ENCODE measurements at regions not wholly inside any gene's neighbourhood (a gene's known extent, or its start where the extent isn't known, plus 50 kb on each side); places are given as distances from the start of the nearest gene placed in this dataset.
"Not testable (repeated sequence)": the region's sequence is repeated elsewhere in the genome, so short reads cannot be mapped to it uniquely, and the experiment has no call there.

GRCh38 chrX:81857192-81857591 is 655.3 kb downstream of the SH3BGRL start:
- DNase-seq (ENCODE audit: low spot score in 2 of 2) (no peak), ATAC-seq (replicated peaks; ENCODE audit: extremely low read depth, poor library complexity, severe bottlenecking) (no peak)
- Mint-ChIP-seq H3K27ac (ENCODE audit: low read depth) (no peak overlapping the region), H3K36me3 (ENCODE audit: insufficient read depth) (no peaks in the 10 kb centered on the region), H3K4me1 (no peaks in the 10 kb centered on the region), H3K27me3 (no peaks in the 10 kb centered on the region), H3K9me3 (no peaks in the 10 kb centered on the region), H3K4me3 (no peak overlapping the region)

- peaks cover 5% of the 10 kb centered on the region for H3K9me3 Mint-ChIP-seq
- H3K4me1 Mint-ChIP-seq: no peaks in the 10 kb centered on the region
- no peak for ATAC-seq (replicated peaks; ENCODE audit: extremely low read depth, poor library complexity, severe bottlenecking)
- no peak overlapping the region for H3K4me3 Mint-ChIP-seq
- H3K36me3 Mint-ChIP-seq (ENCODE audit: insufficient read depth): no peaks in the 10 kb centered on the region
- DNase-seq (ENCODE audit: low spot score in 2 of 2): no peak
- H3K27me3 Mint-ChIP-seq: no peaks in the 10 kb centered on the region
- no peak overlapping the region for H3K27ac Mint-ChIP-seq (ENCODE audit: low read depth)
Measured at GRCh38 chrX:81866873-81867272, 665.0 kb downstream of the SH3BGRL start.

GRCh38 chrX:81868979-81869378 is 667.1 kb downstream of the SH3BGRL start:
- Mint-ChIP-seq H3K9me3 (peaks cover 5% of the 10 kb centered on the region), H3K27ac (ENCODE audit: low read depth) (no peak overlapping the region), H3K27me3 (no peaks in the 10 kb centered on the region), H3K4me1 (no peaks in the 10 kb centered on the region), H3K4me3 (no peak overlapping the region), H3K36me3 (ENCODE audit: insufficient read depth) (no peaks in the 10 kb centered on the region)
- DNase-seq (ENCODE audit: low spot score in 2 of 2) (no peak), ATAC-seq (replicated peaks; ENCODE audit: extremely low read depth, poor library complexity, severe bottlenecking) (no peak)

- Mint-ChIP-seq H3K27ac (ENCODE audit: low read depth) (no peak overlapping the region), H3K4me3 (no peak overlapping the region), H3K27me3 (no peaks in the 10 kb centered on the region), H3K9me3 (no peaks in the 10 kb centered on the region), H3K4me1 (no peaks in the 10 kb centered on the region), H3K36me3 (ENCODE audit: insufficient read depth) (no peaks in the 10 kb centered on the region)
- DNase-seq (ENCODE audit: low spot score in 2 of 2) (no peak), ATAC-seq (replicated peaks; ENCODE audit: extremely low read depth, poor library complexity, severe bottlenecking) (no peak)
Measured at GRCh38 chrX:81874807-81875206, 672.9 kb downstream of the SH3BGRL start.

GRCh38 chrX:81875800-81876199 is 673.9 kb downstream of the SH3BGRL start:
- DNase-seq (ENCODE audit: low spot score in 2 of 2) (no peak), ATAC-seq (replicated peaks; ENCODE audit: extremely low read depth, poor library complexity, severe bottlenecking) (no peak)
- Mint-ChIP-seq H3K36me3 (ENCODE audit: insufficient read depth) (no peaks in the 10 kb centered on the region), H3K4me3 (no peak overlapping the region), H3K27ac (ENCODE audit: low read depth) (no peak overlapping the region), H3K27me3 (no peaks in the 10 kb centered on the region), H3K4me1 (no peaks in the 10 kb centered on the region), H3K9me3 (no peaks in the 10 kb centered on the region)

GRCh38 chrX:81876437-81876836 is 674.5 kb downstream of the SH3BGRL start:
- H3K36me3 Mint-ChIP-seq (ENCODE audit: insufficient read depth): no peaks in the 10 kb centered on the region
- ATAC-seq (replicated peaks; ENCODE audit: extremely low read depth, poor library complexity, severe bottlenecking) (no peak), DNase-seq (ENCODE audit: low spot score in 2 of 2) (no peak)
- no peak overlapping the region for H3K4me3 Mint-ChIP-seq
- no peak overlapping the region for H3K27ac Mint-ChIP-seq (ENCODE audit: low read depth)
- H3K4me1 Mint-ChIP-seq: no peaks in the 10 kb centered on the region
- H3K9me3 Mint-ChIP-seq: no peaks in the 10 kb centered on the region
- no peaks in the 10 kb centered on the region for H3K27me3 Mint-ChIP-seq

GRCh38 chrX:81890521-81890920 is 688.6 kb downstream of the SH3BGRL start:
- DNase-seq (ENCODE audit: low spot score in 2 of 2): no peak
- H3K27ac Mint-ChIP-seq (ENCODE audit: low read depth): no peak overlapping the region
- no peaks in the 10 kb centered on the region for H3K4me1 Mint-ChIP-seq
- no peaks in the 10 kb centered on the region for H3K36me3 Mint-ChIP-seq (ENCODE audit: insufficient read depth)
- ATAC-seq (replicated peaks; ENCODE audit: extremely low read depth, poor library complexity, severe bottlenecking): no peak
- no peak overlapping the region for H3K4me3 Mint-ChIP-seq
- peaks cover 6% of the 10 kb centered on the region for H3K27me3 Mint-ChIP-seq
- H3K9me3 Mint-ChIP-seq: no peaks in the 10 kb centered on the region

- no peaks in the 10 kb centered on the region for H3K27me3 Mint-ChIP-seq
- no peak for DNase-seq (ENCODE audit: low spot score in 2 of 2)
- H3K4me3 Mint-ChIP-seq: no peak overlapping the region
- ATAC-seq (replicated peaks; ENCODE audit: extremely low read depth, poor library complexity, severe bottlenecking): no peak
- H3K4me1 Mint-ChIP-seq: no peaks in the 10 kb centered on the region
- H3K36me3 Mint-ChIP-seq (ENCODE audit: insufficient read depth): no peaks in the 10 kb centered on the region
- no peak overlapping the region for H3K27ac Mint-ChIP-seq (ENCODE audit: low read depth)
- H3K9me3 Mint-ChIP-seq: no peaks in the 10 kb centered on the region
Measured at GRCh38 chrX:81900522-81900921, 698.6 kb downstream of the SH3BGRL start.

GRCh38 chrX:81925812-81926211 is 723.9 kb downstream of the SH3BGRL start:
- ATAC-seq (replicated peaks; ENCODE audit: extremely low read depth, poor library complexity, severe bottlenecking) (no peak), DNase-seq (ENCODE audit: low spot score in 2 of 2) (no peak)
- Mint-ChIP-seq H3K9me3 (no peaks in the 10 kb centered on the region), H3K36me3 (ENCODE audit: insufficient read depth) (peaks cover 2% of the 10 kb centered on the region), H3K4me3 (no peak overlapping the region), H3K4me1 (no peaks in the 10 kb centered on the region), H3K27ac (ENCODE audit: low read depth) (no peak overlapping the region), H3K27me3 (no peaks in the 10 kb centered on the region)

- not testable (repeated sequence) for H3K27me3 Mint-ChIP-seq; H3K36me3 Mint-ChIP-seq (ENCODE audit: insufficient read depth); H3K9me3 Mint-ChIP-seq; DNase-seq (ENCODE audit: low spot score in 2 of 2); H3K4me3 Mint-ChIP-seq; H3K27ac Mint-ChIP-seq (ENCODE audit: low read depth); H3K4me1 Mint-ChIP-seq; ATAC-seq (replicated peaks; ENCODE audit: extremely low read depth, poor library complexity, severe bottlenecking)
Measured at GRCh38 chrX:81945911-81946310, 744.0 kb downstream of the SH3BGRL start.

GRCh38 chrX:81957318-81957717 is 755.4 kb downstream of the SH3BGRL start:
- no peaks in the 10 kb centered on the region for H3K4me1 Mint-ChIP-seq
- no peaks in the 10 kb centered on the region for H3K36me3 Mint-ChIP-seq (ENCODE audit: insufficient read depth)

GRCh38 chrX:81957900-81958545 is 756.1 kb downstream of the SH3BGRL start:
- DNase-seq (ENCODE audit: low spot score in 2 of 2): no peak
- peak; percentile 43 for ATAC-seq (replicated peaks; ENCODE audit: extremely low read depth, poor library complexity, severe bottlenecking)
- Mint-ChIP-seq H3K36me3 (ENCODE audit: insufficient read depth) (no peaks in the 10 kb centered on the region), H3K4me1 (no peaks in the 10 kb centered on the region), H3K27ac (ENCODE audit: low read depth) (no peak overlapping the region), H3K27me3 (no peaks in the 10 kb centered on the region), H3K4me3 (no peak overlapping the region), H3K9me3 (no peaks in the 10 kb centered on the region)

More at GRCh38 chrX:81957318-81957717, 755.4 kb downstream of the SH3BGRL start:
- ATAC-seq (replicated peaks; ENCODE audit: extremely low read depth, poor library complexity, severe bottlenecking) (no peak), DNase-seq (ENCODE audit: low spot score in 2 of 2) (no peak)
- H3K9me3 Mint-ChIP-seq: no peaks in the 10 kb centered on the region
- H3K4me3 Mint-ChIP-seq: no peak overlapping the region
- H3K27me3 Mint-ChIP-seq: no peaks in the 10 kb centered on the region
- no peak overlapping the region for H3K27ac Mint-ChIP-seq (ENCODE audit: low read depth)

GRCh38 chrX:81959964-81960363 is 758.1 kb downstream of the SH3BGRL start:
- H3K4me3 Mint-ChIP-seq: no peak overlapping the region
- no peaks in the 10 kb centered on the region for H3K4me1 Mint-ChIP-seq
- no peaks in the 10 kb centered on the region for H3K9me3 Mint-ChIP-seq
- no peak overlapping the region for H3K27ac Mint-ChIP-seq (ENCODE audit: low read depth)
- no peaks in the 10 kb centered on the region for H3K36me3 Mint-ChIP-seq (ENCODE audit: insufficient read depth)
- no peaks in the 10 kb centered on the region for H3K27me3 Mint-ChIP-seq
- DNase-seq (ENCODE audit: low spot score in 2 of 2) (no peak), ATAC-seq (replicated peaks; ENCODE audit: extremely low read depth, poor library complexity, severe bottlenecking) (no peak)

Measured in central memory CD8-positive, alpha-beta T cell (primary cell).